NCI-H446 (cell line): ENCODE measurements at regions not wholly inside any gene's neighbourhood (a gene's known extent, or its start where the extent isn't known, plus 50 kb on each side); places are given as distances from the start of the nearest gene placed in this dataset.

Source experiments
- DNase-seq, 2 experiments: peaks; one replicate each; lab custom pipeline; 2025; lab: John Stamatoyannopoulos, UW

DNA sequence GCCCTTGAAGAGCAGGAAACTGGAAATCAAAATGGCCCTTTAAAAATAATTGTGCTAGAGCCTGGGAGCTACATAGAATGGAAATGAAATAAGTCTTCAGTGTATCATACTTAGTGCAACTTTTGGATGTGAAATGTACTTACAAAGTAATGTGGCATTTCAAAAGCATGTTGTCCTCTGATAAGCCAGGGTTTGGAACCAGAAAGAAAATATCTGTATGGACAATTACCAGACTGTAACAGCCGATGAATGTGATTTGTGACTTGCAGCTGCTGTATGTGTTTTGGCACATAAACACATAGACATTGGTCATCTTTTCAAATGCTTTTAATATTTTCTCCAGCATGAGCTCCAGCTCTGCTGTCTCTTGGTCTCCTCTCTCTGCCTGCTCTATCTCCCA is 546.4 kb downstream of the OMA1 start:
- no peak for DNase-seq

DNA sequence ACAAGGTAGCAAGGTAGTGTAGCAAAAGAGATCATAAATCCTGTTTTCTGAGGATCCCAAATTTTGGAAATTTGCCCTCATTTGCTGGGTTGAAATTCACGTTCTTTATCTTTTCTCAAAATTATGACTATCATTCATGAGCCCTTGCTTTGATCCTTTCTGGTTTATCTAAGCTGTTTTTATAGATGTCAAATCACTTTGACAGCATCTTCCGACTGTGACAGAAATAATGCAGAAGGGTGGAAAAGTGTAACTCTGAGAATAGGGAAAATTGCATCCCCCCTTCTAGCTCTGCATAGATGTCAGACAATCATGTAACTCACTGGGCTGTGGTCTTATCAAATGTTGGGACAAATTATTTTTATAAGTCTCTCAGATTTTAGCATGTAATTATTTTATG is 550.1 kb downstream of the OMA1 start:
- no peak for DNase-seq

DNA sequence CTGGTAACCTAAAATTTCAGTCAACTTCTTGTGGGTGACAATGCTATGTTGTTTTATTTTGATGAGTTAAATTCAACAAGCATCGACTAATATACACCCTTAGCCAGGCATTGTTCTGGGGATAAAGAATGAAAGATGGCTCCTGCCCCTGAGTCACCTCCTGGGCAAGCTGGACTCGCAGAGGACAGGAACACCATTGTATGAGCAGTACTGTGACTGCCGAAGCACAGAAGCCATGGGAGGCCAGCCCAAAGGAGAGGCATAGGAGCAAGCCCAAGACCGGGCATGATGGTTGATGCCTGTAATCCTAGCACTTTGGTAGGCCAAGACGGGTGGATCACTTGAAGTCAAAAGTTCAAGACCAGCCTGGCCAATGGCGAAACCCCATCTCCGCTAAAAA is 555.2 kb downstream of the OMA1 start:
- no peak for DNase-seq

DNA sequence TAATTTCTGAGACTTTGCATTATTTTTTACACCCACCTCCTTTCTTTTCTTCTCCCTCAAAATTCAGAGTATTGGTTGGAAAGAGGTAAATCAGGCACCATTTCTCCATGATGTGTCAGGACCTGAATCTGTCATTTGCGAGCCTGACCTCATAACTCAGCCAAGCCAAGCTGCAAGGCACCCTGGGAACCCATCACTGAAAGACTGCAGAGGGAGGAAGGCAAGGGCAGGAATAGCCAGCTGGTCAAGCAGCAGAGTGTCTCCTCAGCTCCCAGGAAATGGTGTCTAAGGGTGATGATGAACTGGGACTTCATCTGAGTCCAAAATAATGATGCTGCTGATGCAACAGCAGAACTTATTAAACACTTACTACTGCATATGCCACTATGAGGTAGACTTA is 556.6 kb downstream of the OMA1 start:
- no peak for DNase-seq

DNA sequence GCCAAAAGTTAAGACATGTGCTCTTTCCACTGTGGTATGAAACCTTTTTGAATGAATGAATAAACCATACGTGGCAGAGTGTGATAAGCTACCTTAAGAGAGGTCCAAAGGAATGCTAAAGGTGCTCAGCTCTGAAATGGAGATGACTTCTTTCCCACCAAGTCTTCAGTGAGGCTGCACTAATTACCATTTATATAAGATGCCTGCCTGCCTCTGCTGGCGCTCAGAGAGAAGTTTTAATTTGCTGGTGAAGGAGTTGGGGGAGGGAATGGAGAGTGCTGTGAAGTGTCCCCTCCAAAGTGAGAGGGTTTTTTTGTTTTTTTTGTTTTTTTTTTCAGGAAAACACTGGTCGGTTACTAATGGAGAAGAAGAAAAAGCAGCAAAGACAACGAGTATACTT is 559.0 kb downstream of the OMA1 start:
- no peak for DNase-seq

DNA sequence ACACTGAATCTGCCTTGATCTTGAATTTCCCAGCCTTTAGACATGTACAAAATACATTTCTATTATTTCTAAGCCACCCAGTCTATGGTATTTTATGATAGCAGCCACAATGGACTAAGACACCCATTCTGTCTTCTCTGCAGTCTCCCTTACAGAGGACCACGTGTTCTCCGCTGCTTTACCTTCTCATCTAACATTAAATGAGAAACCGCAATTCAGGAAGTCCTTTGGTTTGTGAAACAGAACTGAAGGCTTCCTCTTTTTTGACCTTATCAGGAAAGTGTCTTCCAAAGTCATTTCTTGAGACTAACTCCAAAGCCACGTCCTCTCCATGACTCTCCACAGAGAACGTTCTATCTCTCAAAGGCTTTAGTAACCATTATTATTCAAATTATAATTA is 560.1 kb downstream of the OMA1 start:
- DNase-seq, result no peak

DNA sequence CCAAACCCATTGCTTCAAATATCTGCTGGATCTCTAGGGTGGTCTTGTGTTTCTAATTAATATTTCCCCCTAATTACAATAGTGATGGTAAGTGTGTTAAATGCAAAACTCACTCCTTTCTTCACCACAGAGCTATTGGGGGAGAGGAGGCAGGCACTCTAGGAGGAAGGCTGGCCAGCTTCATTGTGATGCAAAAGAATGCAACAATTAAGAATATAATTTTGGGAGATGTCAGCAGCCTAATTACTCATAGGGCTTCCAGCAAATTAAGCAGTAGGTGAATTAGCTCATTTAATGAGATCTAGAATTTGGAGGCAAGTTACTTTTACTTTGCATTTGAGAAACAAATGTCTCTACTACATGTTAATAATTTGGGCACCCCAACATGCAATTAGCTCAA is 560.4 kb upstream of the DAB1 start:
- no peak for DNase-seq

DNA sequence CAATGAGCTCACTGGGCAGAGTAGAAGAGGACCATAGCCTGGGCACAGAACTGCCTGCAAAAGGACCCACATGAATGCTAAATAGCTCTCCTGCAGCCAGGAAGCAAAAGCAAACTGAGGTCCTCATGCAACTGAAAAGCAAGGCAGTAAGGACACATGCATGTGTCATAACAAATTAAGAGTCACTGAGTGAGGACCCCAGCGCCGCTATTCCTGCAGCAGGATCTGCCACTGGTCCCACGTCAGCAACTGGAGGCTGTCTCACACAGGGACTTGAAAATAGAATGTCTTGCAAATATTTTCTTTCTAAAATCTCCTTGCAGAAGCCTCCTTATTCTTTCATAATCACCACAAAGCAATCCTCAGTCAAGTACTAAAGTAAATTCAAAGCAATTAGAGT is 559.6 kb upstream of the DAB1 start:
- DNase-seq, result no peak

DNA sequence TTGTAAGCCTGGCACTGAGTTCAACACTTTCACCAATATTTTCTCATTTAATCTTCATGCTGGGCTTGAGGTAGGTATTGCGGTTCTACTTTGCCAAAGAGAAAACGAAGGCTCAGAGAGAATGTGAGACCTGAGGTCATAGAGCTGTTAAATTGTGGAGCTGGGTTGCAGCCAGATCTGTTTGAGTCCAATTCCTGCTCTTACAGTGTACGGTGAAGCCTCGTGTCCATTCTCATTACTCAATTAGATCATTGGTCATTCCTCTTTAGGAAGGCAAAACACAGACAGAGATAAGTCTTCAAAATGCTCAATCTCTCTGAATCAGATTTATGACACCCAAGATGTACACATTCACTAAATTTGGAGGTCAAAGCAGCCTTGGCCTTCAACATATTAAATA is 559.0 kb upstream of the DAB1 start:
- no peak for DNase-seq

DNA sequence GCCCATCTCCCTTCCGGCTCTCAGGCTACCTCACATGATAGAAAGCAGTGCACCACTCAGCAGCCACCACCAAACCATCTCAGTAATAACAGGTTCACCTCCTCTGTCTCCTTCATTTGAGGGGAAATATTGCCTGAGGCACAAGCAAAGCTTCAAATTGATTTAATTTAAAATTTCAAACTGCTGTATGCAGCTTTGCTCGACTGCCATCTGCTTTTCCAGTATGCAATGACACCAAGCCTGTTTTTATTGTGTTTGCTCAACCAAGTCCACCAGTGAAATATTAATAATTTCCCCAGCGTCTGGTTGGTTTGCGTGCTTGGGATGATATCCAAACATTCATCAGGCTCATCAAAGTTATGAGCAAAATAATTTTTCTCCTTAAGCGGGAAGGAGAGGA is 552.4 kb upstream of the DAB1 start:
- DNase-seq, result no peak

DNA sequence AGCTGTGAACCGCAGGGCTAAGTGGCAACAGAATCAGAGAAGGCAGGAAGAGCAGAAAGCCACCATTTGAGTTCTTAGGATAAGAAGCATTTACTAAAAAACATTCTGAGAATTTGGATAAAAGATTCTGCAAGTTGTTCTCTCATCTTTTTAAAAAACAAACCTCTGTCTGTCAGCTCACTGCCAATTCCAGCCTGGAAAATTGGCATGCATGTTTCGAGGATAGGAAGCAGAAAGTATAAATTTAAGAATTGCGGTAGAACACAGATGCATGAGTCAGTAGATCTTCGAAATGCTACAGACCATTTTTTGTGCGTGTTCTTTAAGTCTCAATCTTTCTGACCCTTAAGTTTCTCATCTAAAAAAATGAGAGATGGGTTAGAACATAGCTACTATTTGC is 544.5 kb upstream of the DAB1 start:
- DNase-seq, result no peak

DNA sequence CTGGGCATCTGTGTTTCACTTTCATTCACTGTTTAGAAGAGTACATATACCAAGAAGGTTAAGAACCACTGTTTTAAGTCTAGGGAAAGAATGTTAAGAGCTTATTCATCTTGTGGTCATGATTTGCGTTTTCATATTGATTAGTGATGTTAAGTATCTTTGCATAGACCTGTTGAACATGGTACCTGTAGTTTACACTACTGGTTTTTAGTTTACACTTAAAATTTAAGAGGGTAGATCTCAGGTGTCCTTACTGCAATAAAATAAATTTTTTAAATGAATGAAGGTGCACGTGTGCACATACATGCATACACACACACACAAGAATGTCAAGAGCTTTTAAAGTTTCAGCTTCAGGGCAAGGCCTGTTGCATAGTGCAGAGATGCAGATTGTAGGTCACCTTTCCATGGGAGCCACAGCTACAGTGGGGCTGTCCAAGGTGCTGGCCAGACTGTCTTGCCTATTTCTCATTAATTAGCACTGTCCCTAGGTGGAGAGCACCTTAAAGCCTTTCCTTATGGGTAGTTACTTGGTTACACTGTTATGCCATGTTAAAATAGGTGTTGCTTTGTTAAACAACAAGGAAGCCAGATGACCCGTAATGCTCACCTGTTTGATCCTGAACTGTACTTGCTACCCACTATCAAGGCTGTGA is 543.0 kb upstream of the DAB1 start:
- no peak for DNase-seq

DNA sequence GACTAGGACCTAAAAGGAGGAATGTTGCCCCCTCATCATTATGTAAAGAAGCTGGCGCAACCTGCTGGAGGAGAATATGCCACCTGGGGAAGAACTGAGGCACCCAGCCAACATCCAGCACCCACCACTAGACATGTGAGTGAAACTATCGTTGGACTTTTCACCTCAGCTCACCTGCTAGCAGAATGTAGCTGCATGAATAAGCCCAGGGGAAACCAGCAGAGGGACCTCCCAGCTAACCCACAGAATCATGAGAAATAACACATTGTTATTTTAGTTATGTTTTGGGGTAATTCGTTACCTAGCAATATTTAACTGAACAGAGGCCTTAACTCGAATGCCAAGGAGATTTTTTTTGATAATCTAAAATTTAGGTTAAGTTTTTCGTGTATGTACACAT is 542.5 kb upstream of the DAB1 start:
- no peak for DNase-seq

DNA sequence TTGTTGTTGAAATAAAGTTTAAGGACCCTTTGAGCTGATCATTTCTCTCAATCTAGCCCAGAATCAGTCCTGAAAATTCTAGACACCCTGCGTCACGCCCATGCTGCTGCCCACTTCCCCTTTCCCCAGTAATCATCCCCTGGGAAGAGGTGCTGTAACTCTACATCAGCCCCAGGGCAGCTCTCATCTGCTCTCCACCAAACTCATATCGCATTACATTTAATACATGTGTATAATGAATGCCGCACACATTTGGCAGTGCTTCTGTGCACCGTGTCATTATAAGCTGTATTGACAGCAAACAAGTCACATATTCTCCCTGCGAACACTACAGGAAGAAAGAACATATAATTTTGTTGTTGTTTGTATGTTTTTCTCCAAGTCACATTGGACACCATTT is 539.7 kb upstream of the DAB1 start:
- DNase-seq, result no peak

DNA sequence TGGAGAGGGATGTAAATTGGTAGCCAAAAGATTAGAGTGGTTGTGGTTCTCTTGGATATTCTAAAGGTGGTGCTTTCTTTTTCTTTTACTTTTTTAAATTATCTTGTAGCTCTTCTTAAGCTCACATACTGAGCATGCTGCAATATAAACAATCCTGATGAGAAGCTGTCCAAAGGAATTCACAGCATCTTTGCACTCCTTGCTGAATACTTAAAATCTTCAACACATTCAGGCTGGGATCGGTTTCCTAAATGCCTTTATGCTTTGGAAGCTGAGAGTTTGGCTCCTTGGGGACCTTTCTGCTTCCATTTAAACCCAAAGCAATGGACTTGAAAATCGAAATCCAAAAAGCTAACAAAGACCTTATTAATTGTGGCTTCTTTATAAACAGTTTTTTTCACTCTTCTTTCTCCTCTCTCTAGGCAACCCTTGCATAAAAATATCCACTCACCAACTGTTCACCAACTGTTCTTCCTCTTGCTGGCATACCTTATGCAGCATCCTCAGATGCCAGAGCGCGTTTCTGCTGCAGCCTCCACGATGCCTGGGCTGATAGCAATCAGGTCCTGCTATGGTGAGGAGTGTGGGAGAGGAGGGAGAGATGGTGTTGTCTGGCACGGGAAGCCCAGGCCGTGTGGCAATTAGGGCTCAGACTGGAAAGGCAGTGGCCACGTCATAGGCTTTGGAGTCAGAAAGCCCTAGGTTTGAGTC is 535.8 kb upstream of the DAB1 start:
- DNase-seq, result no peak

DNA sequence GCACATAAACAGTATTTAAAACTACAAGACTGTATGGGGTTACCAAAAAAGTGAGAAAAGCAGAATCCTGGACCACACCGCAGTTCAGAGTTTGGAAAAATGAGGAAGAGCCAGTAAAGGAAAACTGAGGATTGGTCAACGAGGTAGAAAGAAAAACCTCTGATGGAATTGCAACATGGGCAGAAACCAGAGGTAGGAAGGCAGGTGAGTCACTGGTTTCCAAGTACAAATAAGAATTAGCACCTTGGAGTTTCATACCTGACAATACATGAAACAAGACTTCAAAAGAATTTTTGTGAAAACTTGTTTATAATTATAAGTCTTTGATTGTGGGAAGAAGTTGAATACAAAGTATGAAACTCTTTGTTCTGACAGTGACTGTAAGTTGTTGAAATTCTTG is 533.7 kb upstream of the DAB1 start:
- no peak for DNase-seq

DNA sequence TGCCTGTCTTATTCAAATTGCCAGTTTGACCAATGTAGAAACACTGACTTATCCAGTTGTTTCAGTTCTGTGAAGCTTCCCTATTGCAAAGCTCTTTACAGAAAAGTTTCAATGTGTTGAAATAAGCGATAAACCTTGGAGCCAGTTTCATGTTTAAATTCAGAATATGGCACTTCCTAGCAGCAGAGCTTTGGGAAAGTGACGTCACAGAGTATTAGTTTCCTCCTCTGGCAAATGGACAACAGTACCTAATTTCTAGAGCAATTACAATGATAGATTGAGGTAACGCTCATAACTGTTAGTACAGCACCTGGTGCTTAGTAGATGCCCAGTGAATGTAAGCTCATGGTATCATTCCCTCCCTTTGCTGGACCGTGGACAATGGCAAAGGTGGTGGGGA is 527.5 kb upstream of the DAB1 start:
- DNase-seq, result no peak

DNA sequence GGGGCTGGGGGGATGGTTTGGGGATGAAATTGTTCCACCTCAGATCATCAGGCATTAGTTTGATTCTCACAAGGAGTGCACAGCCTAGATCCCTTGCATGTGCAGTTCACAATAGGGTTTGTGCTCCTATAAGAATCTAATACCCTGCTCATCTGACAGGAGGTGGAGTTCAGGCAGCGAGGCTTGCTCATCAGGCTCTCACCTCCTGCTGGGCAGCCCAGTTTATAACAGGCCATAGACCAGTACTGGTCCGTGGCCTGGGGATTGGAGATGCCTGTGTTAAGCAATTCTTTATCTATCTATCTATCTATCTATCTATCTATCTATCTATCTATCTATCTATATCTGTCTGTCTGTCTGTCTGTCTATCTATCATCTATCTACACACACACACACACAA is 525.3 kb upstream of the DAB1 start:
- no peak for DNase-seq

DNA sequence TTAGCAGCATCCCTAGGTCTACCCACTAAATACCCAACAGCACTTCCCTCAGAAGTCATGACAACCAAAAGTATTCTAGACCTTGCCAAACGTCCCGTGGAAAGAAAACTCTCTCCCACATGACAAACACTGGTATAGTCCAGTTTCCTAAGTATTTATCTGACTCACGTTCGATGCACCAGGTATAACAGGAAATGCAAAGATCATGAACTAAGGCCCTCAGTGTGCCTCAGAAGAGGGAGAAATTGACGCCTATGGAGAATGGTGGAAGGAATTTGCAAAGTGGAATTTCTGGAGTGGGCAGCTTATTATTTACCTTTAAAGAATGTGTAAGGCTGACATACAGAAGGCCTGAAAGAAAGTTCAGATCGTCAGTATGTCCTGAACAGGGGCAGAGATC is 523.6 kb upstream of the DAB1 start:
- no peak for DNase-seq

DNA sequence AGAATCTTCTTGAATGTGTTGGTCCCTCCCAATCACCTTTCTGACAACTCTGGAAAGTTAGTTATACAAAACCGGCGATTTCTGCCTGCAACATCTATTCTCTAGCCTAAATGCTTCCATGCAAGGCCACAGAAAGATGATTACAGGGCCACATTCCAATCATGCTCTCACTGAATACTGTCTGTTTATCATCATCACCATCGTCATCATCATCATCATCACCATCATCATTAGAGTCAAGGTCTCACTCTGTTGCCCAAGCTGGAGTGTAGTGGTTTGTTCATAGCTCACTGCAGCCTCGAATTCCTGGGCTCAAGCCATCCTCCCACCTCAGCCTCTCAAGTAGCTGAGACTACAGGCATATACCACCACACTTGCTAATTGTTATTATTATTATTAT is 521.2 kb upstream of the DAB1 start:
- no peak for DNase-seq

DNA sequence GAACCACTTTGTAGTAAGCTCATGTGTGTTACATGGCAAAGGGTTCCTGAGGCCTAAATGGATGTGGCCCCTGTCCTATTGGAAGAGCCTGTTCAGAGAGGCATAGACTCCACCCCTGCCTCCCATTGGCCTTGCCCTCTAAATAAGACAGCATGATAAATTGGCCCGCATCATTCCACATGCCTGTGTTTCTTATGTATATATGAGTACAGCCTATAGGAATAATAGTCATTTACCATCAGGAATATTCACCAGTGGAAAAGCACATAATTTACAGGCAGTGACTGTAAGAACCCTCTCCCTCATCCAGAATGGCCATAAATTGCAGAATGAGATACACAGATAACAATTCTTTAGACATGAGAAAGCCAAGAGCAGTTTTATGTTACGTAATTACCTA is 519.5 kb upstream of the DAB1 start:
- no peak for DNase-seq

DNA sequence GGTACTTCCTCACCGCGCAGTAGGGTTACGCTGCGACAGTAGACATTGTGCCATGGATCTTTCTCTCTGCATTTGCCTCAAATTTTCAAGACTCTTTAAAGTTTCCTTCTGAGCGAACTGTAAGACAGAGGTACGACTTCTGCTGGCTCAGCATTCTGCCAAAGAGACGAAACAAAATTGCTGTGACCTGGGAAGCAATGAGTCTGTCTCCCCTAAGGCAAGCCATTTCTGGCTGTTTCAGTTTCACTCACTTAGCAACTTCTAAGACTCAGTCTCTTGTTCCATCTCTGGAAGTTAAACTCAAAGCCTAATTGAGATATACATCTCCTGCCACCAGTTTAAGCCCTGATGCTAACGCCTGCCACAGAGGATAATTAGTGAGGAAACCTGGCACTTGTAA is 510.9 kb upstream of the DAB1 start:
- DNase-seq, result no peak

DNA sequence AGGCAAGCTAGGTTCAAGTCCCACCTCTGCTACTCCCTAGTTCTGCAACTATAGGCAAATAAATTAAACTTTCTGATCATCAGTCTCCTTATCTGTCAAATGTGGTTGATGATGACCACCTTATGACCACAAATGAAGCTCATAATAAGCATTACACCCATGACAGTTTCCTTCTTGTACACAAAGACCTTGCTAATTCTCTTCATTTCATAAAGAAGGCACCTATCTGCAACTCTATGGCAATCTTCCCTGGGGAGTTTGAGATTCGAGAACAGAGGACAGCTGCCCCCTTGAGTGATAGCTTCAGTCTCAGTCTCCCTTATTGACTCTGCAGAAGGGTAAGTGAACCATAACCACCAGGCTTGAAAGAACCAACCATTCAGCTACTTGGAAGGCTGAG is 503.1 kb upstream of the DAB1 start:
- DNase-seq, result no peak

DNA sequence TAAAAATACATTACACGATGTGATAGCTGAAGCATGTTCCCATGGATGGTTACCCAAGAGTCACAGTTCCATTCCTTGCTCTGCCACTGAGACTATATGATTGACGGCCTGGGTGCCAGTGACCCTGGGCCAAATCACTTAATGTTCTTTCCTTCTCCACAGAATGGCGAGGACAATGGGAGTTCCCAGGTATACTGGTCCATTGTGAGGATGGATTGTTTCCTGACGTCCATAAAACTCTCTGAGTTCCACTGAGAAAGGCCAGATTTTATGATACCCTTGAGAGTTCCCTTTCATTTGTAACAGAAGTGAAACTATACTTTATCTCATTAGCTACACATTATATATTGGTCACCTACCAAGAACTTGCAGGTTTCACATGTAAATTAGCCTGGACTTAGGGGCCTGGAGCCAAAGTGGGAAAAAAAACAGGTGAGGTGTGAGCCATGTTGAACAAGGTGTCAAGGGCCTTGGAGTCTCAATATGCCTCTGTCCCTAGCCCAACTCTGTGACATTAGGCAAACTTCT is 502.2 kb upstream of the DAB1 start:
- no peak for DNase-seq
